ENCODE measurements at regions not wholly inside any gene's neighbourhood (a gene's known extent, or its start where the extent isn't known, plus 50 kb on each side); places are given as distances from the start of the nearest gene placed in this dataset.

DNA sequence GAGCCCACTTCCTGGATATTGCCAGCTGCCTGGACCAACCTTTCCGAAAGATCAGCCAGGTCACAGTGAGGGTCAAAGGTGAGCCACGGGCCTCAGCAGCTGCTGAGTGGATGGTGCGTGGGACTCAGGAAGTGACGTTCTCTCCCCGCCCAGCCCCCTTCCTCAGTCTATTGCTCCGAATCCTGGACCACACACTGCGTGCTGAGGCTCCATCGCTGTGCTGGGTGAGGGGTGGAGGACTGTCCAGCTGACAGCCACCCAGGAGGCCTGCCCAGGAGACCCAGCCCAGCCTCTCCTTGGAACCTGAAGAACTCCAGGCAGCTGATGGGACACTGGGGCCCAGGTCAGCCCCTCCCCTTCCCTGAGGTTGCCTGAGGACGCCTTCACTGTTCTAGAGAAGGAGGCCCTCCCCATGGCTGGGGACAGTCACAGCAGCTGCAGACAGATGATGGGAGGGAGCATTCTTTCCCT lies 94.4 kb upstream of the CD93 start:
- WGBS = 48% methylated on average over 5 of the region's 9 CpGs
- Histone ChIP-seq H3K4me2 (ENCODE audit: low read length, poor library complexity, severe bottlenecking) (no peak overlapping the region), H3K27ac (ENCODE audit: low read length, poor library complexity, severe bottlenecking) (no peak overlapping the region)

DNA sequence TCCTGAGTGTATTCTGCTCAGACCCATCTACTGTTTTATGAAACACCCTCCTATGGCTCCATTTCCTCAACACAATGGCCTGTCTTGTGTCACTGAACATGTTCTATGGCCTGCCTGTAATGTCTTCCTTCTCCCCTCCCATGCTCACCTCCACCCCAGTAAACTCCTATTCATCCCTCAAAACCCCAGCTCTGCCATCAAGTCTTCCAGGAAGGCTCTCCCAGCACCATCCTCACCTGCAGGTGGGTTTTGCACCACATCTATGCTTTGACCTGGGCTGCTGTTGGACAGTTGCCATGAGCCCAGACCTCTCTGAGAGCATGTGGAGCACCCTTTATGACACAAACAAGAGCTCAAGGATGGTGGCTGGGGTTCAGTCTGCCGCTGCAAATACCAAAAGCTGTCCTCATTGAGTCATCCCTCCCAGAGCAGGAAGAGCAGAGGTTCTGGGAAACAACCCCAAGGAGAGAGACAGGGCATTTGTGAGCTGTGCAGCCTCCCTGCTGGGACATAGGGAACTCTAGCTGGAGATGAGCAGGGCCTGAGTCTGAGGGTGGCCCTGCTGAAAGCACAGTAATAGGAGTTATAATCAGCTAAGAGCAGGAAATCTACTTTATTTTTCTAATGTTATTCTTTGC lies 93.8 kb upstream of the CD93 start:
- WGBS = 33% methylated on average over 1 of the region's 1 CpG
- Histone ChIP-seq H3K4me3 (ENCODE audit: insufficient read depth in 1 of 2, low read depth in 1 of 2, low read length in 2 of 2) (no peak overlapping the region), H3K14ac (ENCODE audit: low read length in 2 of 2) (no peak overlapping the region), H3K23ac (ENCODE audit: low read length in 2 of 2) (no peak overlapping the region), H3K79me1 (replicated peaks; ENCODE audit: low read length, poor library complexity, severe bottlenecking) (no peaks in the 10 kb centered on the region), H3K4me2 (ENCODE audit: low read length, poor library complexity, severe bottlenecking) (no peak overlapping the region), H3K27me3 (ENCODE audit: control insufficient read depth in 1 of 2, insufficient read depth in 1 of 2, low read length in 2 of 2) (no peaks in the 10 kb centered on the region), H3K9ac (ENCODE audit: low read length) (peak overlapping the region; percentile 37), H3K36me3 (ENCODE audit: control insufficient read depth in 1 of 2, insufficient read depth in 2 of 2, low read depth in 1 of 2, low read length in 2 of 2) (no peaks in the 10 kb centered on the region), H2BK12ac (ENCODE audit: low read length in 2 of 2) (peak overlapping the region; percentile 24 to 79), H3K27ac (ENCODE audit: low read length, poor library complexity, severe bottlenecking) (no peak overlapping the region), H3K4me1 (ENCODE audit: control insufficient read depth, insufficient read depth, low read depth, low read length) (peaks cover 9% of the 10 kb centered on the region), H4K8ac (ENCODE audit: low read length) (peak overlapping the region; percentile 10), H4K91ac (ENCODE audit: low read length) (no peak overlapping the region), H3K4ac (ENCODE audit: low read depth in 1 of 2, low read length in 2 of 2) (no peak overlapping the region), H2AFZ (ENCODE audit: low read depth, low read length) (peak overlapping the region; percentile 67), H2BK120ac (ENCODE audit: low read depth, low read length) (no peak overlapping the region), H2AK5ac (ENCODE audit: low read length, severe bottlenecking) (no peak overlapping the region), H2BK15ac (ENCODE audit: low read depth, poor library complexity, severe bottlenecking) (peak overlapping the region; percentile 17), H3K18ac (ENCODE audit: low read depth in 1 of 2, low read length in 2 of 2) (peak overlapping the region in 1 of 2 experiments; percentile 60), H2BK5ac (ENCODE audit: low read depth, low read length, poor library complexity, severe bottlenecking) (no peak overlapping the region), H3K9me3 (ENCODE audit: control insufficient read depth, low read length) (peaks cover 7% of the 10 kb centered on the region)
- DNase-seq = peak; percentile 45

More for the DNA sequence above, 94.4 kb upstream of the CD93 start:
- no peak overlapping the region for H2BK120ac ChIP-seq (ENCODE audit: low read depth, low read length)
- H3K9me3 ChIP-seq (ENCODE audit: control insufficient read depth, low read length) = peaks cover 7% of the 10 kb centered on the region
- H2AK5ac ChIP-seq (ENCODE audit: low read length, severe bottlenecking) = no peak overlapping the region
- H2AFZ ChIP-seq (ENCODE audit: low read depth, low read length) = peak overlapping the region; percentile 67
- H3K27me3 ChIP-seq (ENCODE audit: control insufficient read depth in 1 of 2, insufficient read depth in 1 of 2, low read length in 2 of 2) = no peaks in the 10 kb centered on the region
- H3K4me1 ChIP-seq (ENCODE audit: control insufficient read depth, insufficient read depth, low read depth, low read length) = peaks cover 9% of the 10 kb centered on the region
- H3K14ac ChIP-seq (ENCODE audit: low read length in 2 of 2) = peak overlapping the region in 1 of 2 experiments; percentile 36
- peak overlapping the region in 1 of 2 experiments; percentile 60 for H2BK12ac ChIP-seq (ENCODE audit: low read length in 2 of 2)
- H3K23ac ChIP-seq (ENCODE audit: low read length in 2 of 2) = no peak overlapping the region
- peak overlapping the region; percentile 81 for H4K8ac ChIP-seq (ENCODE audit: low read length)
- H2BK15ac ChIP-seq (ENCODE audit: low read depth, poor library complexity, severe bottlenecking) = no peak overlapping the region
- H3K4me3 ChIP-seq (ENCODE audit: insufficient read depth in 1 of 2, low read depth in 1 of 2, low read length in 2 of 2) = no peak overlapping the region
- no peak overlapping the region for H4K91ac ChIP-seq (ENCODE audit: low read length)
- no peaks in the 10 kb centered on the region for H3K36me3 ChIP-seq (ENCODE audit: control insufficient read depth in 1 of 2, insufficient read depth in 2 of 2, low read depth in 1 of 2, low read length in 2 of 2)
- peak; percentile 6 for DNase-seq
- no peak overlapping the region for H2BK5ac ChIP-seq (ENCODE audit: low read depth, low read length, poor library complexity, severe bottlenecking)
- peak overlapping the region; percentile 49 to 87 for H3K18ac ChIP-seq (ENCODE audit: low read depth in 1 of 2, low read length in 2 of 2)
- no peaks in the 10 kb centered on the region for H3K79me1 ChIP-seq (replicated peaks; ENCODE audit: low read length, poor library complexity, severe bottlenecking)
- H3K9ac ChIP-seq (ENCODE audit: low read length) = peak overlapping the region; percentile 37
- H3K4ac ChIP-seq (ENCODE audit: low read depth in 1 of 2, low read length in 2 of 2) = no peak overlapping the region

DNA sequence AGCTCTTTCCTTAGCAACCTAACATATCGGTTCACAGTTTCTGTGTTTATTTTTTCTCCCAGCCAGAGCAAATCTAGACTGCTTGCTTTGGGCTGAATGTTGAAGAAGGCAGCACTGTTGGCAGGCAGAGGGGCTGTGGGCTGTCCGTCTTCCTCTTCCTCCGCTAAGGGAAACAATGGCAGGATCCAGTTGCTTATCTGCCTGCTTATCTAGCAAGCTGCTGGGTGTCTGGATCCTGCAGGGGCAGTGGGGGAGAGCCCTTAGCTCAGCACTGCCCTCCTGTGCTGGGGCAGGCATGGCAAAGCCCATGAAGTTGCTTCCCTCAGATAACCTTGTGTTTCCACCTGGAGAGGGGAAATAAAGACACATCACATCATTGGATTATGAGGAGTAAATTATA lies 92.7 kb upstream of the CD93 start:
- Histone ChIP-seq H2AK5ac (ENCODE audit: low read length, severe bottlenecking) (no peak overlapping the region), H3K23ac (ENCODE audit: low read length in 2 of 2) (no peak overlapping the region), H3K27ac (ENCODE audit: low read length, poor library complexity, severe bottlenecking) (no peak overlapping the region), H2BK15ac (ENCODE audit: low read depth, poor library complexity, severe bottlenecking) (no peak overlapping the region), H3K18ac (ENCODE audit: low read depth in 1 of 2, low read length in 2 of 2) (no peak overlapping the region), H4K91ac (ENCODE audit: low read length) (no peak overlapping the region), H3K9me3 (ENCODE audit: control insufficient read depth, low read length) (peaks cover 7% of the 10 kb centered on the region), H3K27me3 (ENCODE audit: control insufficient read depth in 1 of 2, insufficient read depth in 1 of 2, low read length in 2 of 2) (no peaks in the 10 kb centered on the region), H3K4ac (ENCODE audit: low read depth in 1 of 2, low read length in 2 of 2) (no peak overlapping the region), H4K8ac (ENCODE audit: low read length) (no peak overlapping the region), H2BK5ac (ENCODE audit: low read depth, low read length, poor library complexity, severe bottlenecking) (no peak overlapping the region), H3K4me2 (ENCODE audit: low read length, poor library complexity, severe bottlenecking) (no peak overlapping the region), H3K36me3 (ENCODE audit: control insufficient read depth in 1 of 2, insufficient read depth in 2 of 2, low read depth in 1 of 2, low read length in 2 of 2) (no peaks in the 10 kb centered on the region), H3K4me3 (ENCODE audit: insufficient read depth in 1 of 2, low read depth in 1 of 2, low read length in 2 of 2) (no peak overlapping the region), H2AFZ (ENCODE audit: low read depth, low read length) (no peak overlapping the region), H3K14ac (ENCODE audit: low read length in 2 of 2) (no peak overlapping the region), H2BK12ac (ENCODE audit: low read length in 2 of 2) (no peak overlapping the region), H3K79me1 (replicated peaks; ENCODE audit: low read length, poor library complexity, severe bottlenecking) (no peaks in the 10 kb centered on the region), H3K9ac (ENCODE audit: low read length) (no peak overlapping the region), H2BK120ac (ENCODE audit: low read depth, low read length) (no peak overlapping the region), H3K4me1 (ENCODE audit: control insufficient read depth, insufficient read depth, low read depth, low read length) (peaks cover 9% of the 10 kb centered on the region)
- 10% methylated on average over 3 of the region's 3 CpGs for WGBS
- peak; percentile 5 for DNase-seq

DNA sequence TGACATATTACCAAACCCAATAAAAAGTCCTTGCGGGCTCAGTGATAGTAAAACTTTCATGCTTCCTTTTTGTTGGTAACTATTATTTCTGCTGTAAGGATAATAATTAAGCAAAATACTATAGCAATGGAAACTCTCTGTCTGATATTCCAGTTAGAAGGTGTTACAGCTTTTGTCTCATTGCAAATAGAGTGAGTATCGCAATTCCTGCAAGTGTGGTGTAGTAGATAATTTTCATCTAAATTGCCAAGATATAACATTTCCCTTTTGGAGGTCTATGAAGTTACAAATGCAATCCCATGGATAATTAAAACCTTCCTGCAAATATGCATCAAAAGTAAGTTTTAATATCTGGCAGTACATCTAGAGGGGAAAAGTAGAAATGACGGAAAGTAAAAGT lies 88.7 kb upstream of the CD93 start:
- Histone ChIP-seq H2AFZ (ENCODE audit: low read depth, low read length) (no peak overlapping the region), H3K9ac (ENCODE audit: low read length) (no peak overlapping the region), H2BK12ac (ENCODE audit: low read length in 2 of 2) (no peak overlapping the region), H2BK120ac (ENCODE audit: low read depth, low read length) (no peak overlapping the region), H3K18ac (ENCODE audit: low read depth in 1 of 2, low read length in 2 of 2) (no peak overlapping the region), H3K14ac (ENCODE audit: low read length in 2 of 2) (no peak overlapping the region), H3K4me1 (ENCODE audit: control insufficient read depth, insufficient read depth, low read depth, low read length) (peaks cover under 1% of the 10 kb centered on the region), H3K23ac (ENCODE audit: low read length in 2 of 2) (no peak overlapping the region), H4K91ac (ENCODE audit: low read length) (no peak overlapping the region), H3K4me3 (ENCODE audit: insufficient read depth in 1 of 2, low read depth in 1 of 2, low read length in 2 of 2) (no peak overlapping the region), H4K8ac (ENCODE audit: low read length) (no peak overlapping the region), H3K36me3 (ENCODE audit: control insufficient read depth in 1 of 2, insufficient read depth in 2 of 2, low read depth in 1 of 2, low read length in 2 of 2) (no peaks in the 10 kb centered on the region), H3K27ac (ENCODE audit: low read length, poor library complexity, severe bottlenecking) (no peak overlapping the region), H3K27me3 (ENCODE audit: control insufficient read depth in 1 of 2, insufficient read depth in 1 of 2, low read length in 2 of 2) (no peaks in the 10 kb centered on the region), H3K9me3 (ENCODE audit: control insufficient read depth, low read length) (peaks cover 7% of the 10 kb centered on the region), H2AK5ac (ENCODE audit: low read length, severe bottlenecking) (no peak overlapping the region), H3K4ac (ENCODE audit: low read depth in 1 of 2, low read length in 2 of 2) (no peak overlapping the region), H3K79me1 (replicated peaks; ENCODE audit: low read length, poor library complexity, severe bottlenecking) (no peaks in the 10 kb centered on the region), H2BK15ac (ENCODE audit: low read depth, poor library complexity, severe bottlenecking) (no peak overlapping the region), H3K4me2 (ENCODE audit: low read length, poor library complexity, severe bottlenecking) (no peak overlapping the region), H2BK5ac (ENCODE audit: low read depth, low read length, poor library complexity, severe bottlenecking) (no peak overlapping the region)
- no CpG with 5 or more reads among the region's 3 CpGs for WGBS
- no peak for DNase-seq
